Body of pancreas (tissue), 4 donors: ENCODE measurements at regions not wholly inside any gene's neighbourhood (a gene's known extent, or its start where the extent isn't known, plus 50 kb on each side); places are given as distances from the start of the nearest gene placed in this dataset.

ENCODE experiments used
- CTCF ChIP-seq, 7 experiments: fragments of 450-650 bp in 4 of 7; fragments of 200-600 bp in 3 of 7; sonication (generic) in 3 of 7; IDR thresholded peaks; one replicate each; pipeline ENCODE4 v1.5.1; 2016 to 2019; ENCODE audit warnings: antibody characterized with exemption in 7 of 7
- POLR2A ChIP-seq, 3 donors: fragments of 450-650 bp; IDR thresholded peaks; one replicate each; pipeline ENCODE4 v1.6.1; 2016; ENCODE audit warnings: antibody characterized with exemption in 3 of 3, mild to moderate bottlenecking in 2 of 3

- TF ChIP-seq CTCF (IDR thresholded peaks at IDR 0.05) = no peak
- no peak for TF ChIP-seq POLR2A (IDR thresholded peaks at IDR 0.05)
Observed at GRCh38 chr3:118838871-118839270, 195.8 kb downstream of the IGSF11 start.
